Activated CD8-positive, alpha-beta memory T cell treated with anti-CD3 and anti-CD28 coated beads for 24 hours (primary cell): ENCODE measurements at regions not wholly inside any gene's neighbourhood (a gene's known extent, or its start where the extent isn't known, plus 50 kb on each side); places are given as distances from the start of the nearest gene placed in this dataset.

Experiments used
- DNase-seq: peaks from one replicate; pipeline ENCODE4 v3.0.0-alpha.2; 2020

GRCh38 chr2:60400462-60401246, 152.8 kb downstream of the BCL11A start:
- no peak for DNase-seq

- DNase-seq = no peak
Measured at GRCh38 chr2:60394463-60394862, 159.0 kb downstream of the BCL11A start.

- DNase-seq = no peak
Measured at GRCh38 chr2:60391649-60392375, 161.6 kb downstream of the BCL11A start.

- no peak for DNase-seq
Measured at GRCh38 chr2:60391230-60391629, 162.2 kb downstream of the BCL11A start.

GRCh38 chr2:60386436-60386835, 167.0 kb downstream of the BCL11A start:
- DNase-seq = no peak

- DNase-seq = no peak
Measured at GRCh38 chr2:60385648-60386047, 167.8 kb downstream of the BCL11A start.

GRCh38 chr2:60383401-60384143, 169.9 kb downstream of the BCL11A start:
- no peak for DNase-seq

GRCh38 chr2:60380411-60380810, 173.0 kb downstream of the BCL11A start:
- no peak for DNase-seq

GRCh38 chr2:60379684-60380083, 173.8 kb downstream of the BCL11A start:
- no peak for DNase-seq

GRCh38 chr2:60379216-60379615, 174.2 kb downstream of the BCL11A start:
- no peak for DNase-seq

- no peak for DNase-seq
Measured at GRCh38 chr2:60377825-60378224, 175.6 kb downstream of the BCL11A start.

GRCh38 chr2:60376252-60376651, 177.2 kb downstream of the BCL11A start:
- DNase-seq = no peak

- DNase-seq = no peak
Measured at GRCh38 chr2:60371681-60372080, 181.8 kb downstream of the BCL11A start.

- no peak for DNase-seq
Measured at GRCh38 chr2:60371219-60371618, 182.2 kb downstream of the BCL11A start.

GRCh38 chr2:60370814-60371213, 182.6 kb downstream of the BCL11A start:
- DNase-seq = no peak

- no peak for DNase-seq
Measured at GRCh38 chr2:60368456-60368855, 185.0 kb downstream of the BCL11A start.

GRCh38 chr2:60366135-60366712, 187.2 kb downstream of the BCL11A start:
- no peak for DNase-seq

- no peak for DNase-seq
Measured at GRCh38 chr2:60365556-60365955, 187.9 kb downstream of the BCL11A start.

- DNase-seq = no peak
Measured at GRCh38 chr2:60364491-60364890, 189.0 kb downstream of the BCL11A start.

- no peak for DNase-seq
Measured at GRCh38 chr2:60361498-60361897, 192.0 kb downstream of the BCL11A start.

GRCh38 chr2:60359569-60359968, 193.9 kb downstream of the BCL11A start:
- DNase-seq = no peak

- no peak for DNase-seq
Measured at GRCh38 chr2:60358476-60358875, 195.0 kb downstream of the BCL11A start.

GRCh38 chr2:60357996-60358395, 195.5 kb downstream of the BCL11A start:
- no peak for DNase-seq
